ENCODE measurements at regions not wholly inside any gene's neighbourhood (a gene's known extent, or its start where the extent isn't known, plus 50 kb on each side); places are given as distances from the start of the nearest gene placed in this dataset.

DNA sequence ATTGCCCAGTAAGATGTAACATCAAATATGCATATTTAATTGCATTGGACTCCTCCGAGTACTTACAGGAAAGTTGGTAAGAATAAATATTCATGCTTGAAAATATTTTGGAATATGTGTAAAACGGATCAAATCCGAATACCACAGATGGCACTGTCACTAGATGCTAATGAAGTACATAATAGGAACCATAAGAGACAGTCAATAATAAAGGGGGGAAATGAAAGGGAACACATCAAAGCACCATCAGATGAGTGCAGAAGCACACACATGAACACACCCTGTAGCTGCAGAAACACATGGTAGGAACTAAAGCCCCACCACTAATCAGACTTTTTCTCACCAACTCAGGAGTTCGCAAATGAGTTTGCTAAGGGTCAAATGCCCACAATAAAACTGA is 52.2 kb upstream of the PAGE5 start:
- TF ChIP-seq, protein P1, sequence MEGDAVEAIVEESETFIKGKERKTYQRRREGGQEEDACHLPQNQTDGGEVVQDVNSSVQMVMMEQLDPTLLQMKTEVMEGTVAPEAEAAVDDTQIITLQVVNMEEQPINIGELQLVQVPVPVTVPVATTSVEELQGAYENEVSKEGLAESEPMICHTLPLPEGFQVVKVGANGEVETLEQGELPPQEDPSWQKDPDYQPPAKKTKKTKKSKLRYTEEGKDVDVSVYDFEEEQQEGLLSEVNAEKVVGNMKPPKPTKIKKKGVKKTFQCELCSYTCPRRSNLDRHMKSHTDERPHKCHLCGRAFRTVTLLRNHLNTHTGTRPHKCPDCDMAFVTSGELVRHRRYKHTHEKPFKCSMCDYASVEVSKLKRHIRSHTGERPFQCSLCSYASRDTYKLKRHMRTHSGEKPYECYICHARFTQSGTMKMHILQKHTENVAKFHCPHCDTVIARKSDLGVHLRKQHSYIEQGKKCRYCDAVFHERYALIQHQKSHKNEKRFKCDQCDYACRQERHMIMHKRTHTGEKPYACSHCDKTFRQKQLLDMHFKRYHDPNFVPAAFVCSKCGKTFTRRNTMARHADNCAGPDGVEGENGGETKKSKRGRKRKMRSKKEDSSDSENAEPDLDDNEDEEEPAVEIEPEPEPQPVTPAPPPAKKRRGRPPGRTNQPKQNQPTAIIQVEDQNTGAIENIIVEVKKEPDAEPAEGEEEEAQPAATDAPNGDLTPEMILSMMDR (conservative IDR thresholded peaks at IDR 0.05; ENCODE audit: low read depth, low read length), result no peak
- TF ChIP-seq POLR2A (IDR thresholded peaks at IDR 0.05; ENCODE audit: low read depth, low read length) (no peak), RFX5 (IDR thresholded peaks at IDR 0.05; ENCODE audit: low read depth, low read length) (no peak), CHD1 (IDR thresholded peaks at IDR 0.05; ENCODE audit: low read depth, low read length) (no peak), RAD21 (IDR thresholded peaks at IDR 0.05; ENCODE audit: low read length) (no peak), BHLHE40 (IDR thresholded peaks at IDR 0.05; ENCODE audit: low read depth, low read length) (no peak), RCOR1 (IDR thresholded peaks at IDR 0.05; ENCODE audit: insufficient replicate concordance, low read length) (no peak), NFE2L2 (IDR thresholded peaks at IDR 0.05; ENCODE audit: low read depth, low read length) (no peak), MAZ (IDR thresholded peaks at IDR 0.05; ENCODE audit: borderline replicate concordance, low read depth, low read length) (no peak), SMC3 (IDR thresholded peaks at IDR 0.05; ENCODE audit: low read depth, low read length) (no peak)
- TF ChIP-seq, protein P2, sequence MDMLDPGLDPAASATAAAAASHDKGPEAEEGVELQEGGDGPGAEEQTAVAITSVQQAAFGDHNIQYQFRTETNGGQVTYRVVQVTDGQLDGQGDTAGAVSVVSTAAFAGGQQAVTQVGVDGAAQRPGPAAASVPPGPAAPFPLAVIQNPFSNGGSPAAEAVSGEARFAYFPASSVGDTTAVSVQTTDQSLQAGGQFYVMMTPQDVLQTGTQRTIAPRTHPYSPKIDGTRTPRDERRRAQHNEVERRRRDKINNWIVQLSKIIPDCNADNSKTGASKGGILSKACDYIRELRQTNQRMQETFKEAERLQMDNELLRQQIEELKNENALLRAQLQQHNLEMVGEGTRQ (IDR thresholded peaks at IDR 0.05; ENCODE audit: low read depth, low read length), result no peak

All from IMR-90 (cell line).